OCI-LY7 (cell line): ENCODE measurements at regions not wholly inside any gene's neighbourhood (a gene's known extent, or its start where the extent isn't known, plus 50 kb on each side); places are given as distances from the start of the nearest gene placed in this dataset.

ENCODE experiments used
- EZH2phosphoT487 ChIP-seq: fragments of 200-600 bp; sonication (generic); IDR thresholded peaks from 2 replicates; pipeline ENCODE4 v1.6.1; 2018; ENCODE audit warnings: low read depth, borderline replicate concordance, mild to moderate bottlenecking, mixed run types, antibody characterized with exemption, low read length, moderate library complexity, mixed read lengths
- TF ChIP-seq, protein P1 (sequence below): fragments of 200-600 bp; sonication (generic); conservative IDR thresholded peaks from 2 replicates; pipeline ENCODE4 v1.5.1; 2014; ENCODE audit warnings: mild to moderate bottlenecking, antibody characterized with exemption, low read length, moderate library complexity, mixed read lengths

DNA sequence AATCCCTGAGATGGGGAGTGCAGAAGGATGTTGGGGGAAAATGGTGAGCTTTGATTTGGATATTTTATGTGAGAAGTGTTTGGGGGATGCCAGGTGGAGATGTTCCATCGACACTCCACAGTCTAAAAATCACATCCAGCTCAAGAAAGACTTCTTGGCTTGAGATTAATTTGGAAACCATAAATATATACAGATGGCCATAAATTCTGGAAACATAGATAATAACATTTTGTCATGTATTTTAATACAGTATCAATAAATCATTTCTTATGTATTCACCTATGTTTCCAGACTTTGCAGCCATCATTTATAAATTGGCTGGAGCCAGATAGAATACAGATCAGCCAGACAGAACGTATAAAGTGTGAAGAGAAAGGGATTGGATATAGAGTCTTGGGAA lies 245.5 kb upstream of the DDHD1 start:
- TF ChIP-seq, protein P1, sequence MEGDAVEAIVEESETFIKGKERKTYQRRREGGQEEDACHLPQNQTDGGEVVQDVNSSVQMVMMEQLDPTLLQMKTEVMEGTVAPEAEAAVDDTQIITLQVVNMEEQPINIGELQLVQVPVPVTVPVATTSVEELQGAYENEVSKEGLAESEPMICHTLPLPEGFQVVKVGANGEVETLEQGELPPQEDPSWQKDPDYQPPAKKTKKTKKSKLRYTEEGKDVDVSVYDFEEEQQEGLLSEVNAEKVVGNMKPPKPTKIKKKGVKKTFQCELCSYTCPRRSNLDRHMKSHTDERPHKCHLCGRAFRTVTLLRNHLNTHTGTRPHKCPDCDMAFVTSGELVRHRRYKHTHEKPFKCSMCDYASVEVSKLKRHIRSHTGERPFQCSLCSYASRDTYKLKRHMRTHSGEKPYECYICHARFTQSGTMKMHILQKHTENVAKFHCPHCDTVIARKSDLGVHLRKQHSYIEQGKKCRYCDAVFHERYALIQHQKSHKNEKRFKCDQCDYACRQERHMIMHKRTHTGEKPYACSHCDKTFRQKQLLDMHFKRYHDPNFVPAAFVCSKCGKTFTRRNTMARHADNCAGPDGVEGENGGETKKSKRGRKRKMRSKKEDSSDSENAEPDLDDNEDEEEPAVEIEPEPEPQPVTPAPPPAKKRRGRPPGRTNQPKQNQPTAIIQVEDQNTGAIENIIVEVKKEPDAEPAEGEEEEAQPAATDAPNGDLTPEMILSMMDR, result no peak
- TF ChIP-seq EZH2phosphoT487, result no peak
